WERI-Rb-1 (cell line): ENCODE measurements at regions not wholly inside any gene's neighbourhood (a gene's known extent, or its start where the extent isn't known, plus 50 kb on each side); places are given as distances from the start of the nearest gene placed in this dataset.

Experiments
- DNase-seq: peaks from one replicate; pipeline ENCODE4 v3.0.0-alpha.2; 2020
- H3K27ac ChIP-seq: fragments of 250-450 bp; sonication (Bioruptor Pico); 2 replicates; pipeline ENCODE4 v1.5.1; 2020; ENCODE audit warnings: mild to moderate bottlenecking, moderate library complexity
- H3K27me3 ChIP-seq: fragments of 250-450 bp; sonication (Bioruptor Pico); 2 replicates; pipeline ENCODE4 v1.5.1; 2021; ENCODE audit warnings: mild to moderate bottlenecking, low read depth, moderate library complexity; ENCODE audit not compliant: insufficient read depth, severe bottlenecking
- H3K36me3 ChIP-seq: fragments of 250-450 bp; sonication (Bioruptor Pico); 2 replicates; pipeline ENCODE4 v1.5.1; 2020; ENCODE audit warnings: mild to moderate bottlenecking, moderate library complexity
- H3K4me3 ChIP-seq: 2 replicates; pipeline ENCODE4 v1.5.1; 2011; ENCODE audit warnings: low read depth, mild to moderate bottlenecking, control low read depth, low read length
- H3K9me3 ChIP-seq: fragments of 250-450 bp; sonication (Bioruptor Pico); 2 replicates; pipeline ENCODE4 v1.5.1; 2021; ENCODE audit warnings: mild to moderate bottlenecking, moderate library complexity; ENCODE audit not compliant: severe bottlenecking
- CTCF ChIP-seq: IDR thresholded peaks from 2 replicates; pipeline ENCODE4 v1.5.1; 2011; ENCODE audit warnings: low read depth, mild to moderate bottlenecking, control low read depth, inconsistent platforms, low read length

GRCh38 chr12:123096741-123097140 is 54.1 kb downstream of the PITPNM2 start:
- H3K36me3 ChIP-seq, result no peaks in the 10 kb centered on the region; the same call in 1 of the 2 replicates
- H3K27ac ChIP-seq, result peak overlapping the region; percentile 79
- H3K4me3 ChIP-seq, result no peak overlapping the region
- no peak for TF ChIP-seq CTCF
- DNase-seq, result no peak
- no peaks in the 10 kb centered on the region for H3K27me3 ChIP-seq
- H3K9me3 ChIP-seq, result no peaks in the 10 kb centered on the region

DNA sequence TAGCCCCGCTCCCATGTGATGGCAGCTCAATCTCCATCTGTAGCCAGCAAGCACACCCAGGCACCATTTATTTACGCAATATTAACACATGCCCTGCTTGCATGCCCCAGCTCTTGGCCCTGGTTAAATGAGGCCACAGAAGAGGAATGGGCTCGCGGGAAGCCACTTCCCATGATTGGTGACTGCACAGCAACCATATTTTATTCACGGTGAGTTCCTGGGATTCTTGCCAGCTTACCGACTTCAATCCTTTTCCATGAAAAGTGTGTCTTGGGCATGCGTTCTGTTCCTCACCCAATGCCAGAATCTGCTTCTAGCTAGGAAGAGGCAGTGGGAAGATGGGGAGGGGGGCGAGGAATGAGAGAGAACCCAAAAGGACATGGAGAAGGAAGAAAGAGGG is 54.7 kb downstream of the PITPNM2 start:
- TF ChIP-seq CTCF, result no peak
- Histone ChIP-seq H3K27me3 (no peaks in the 10 kb centered on the region), H3K9me3 (no peaks in the 10 kb centered on the region), H3K36me3 (no peaks in the 10 kb centered on the region; the same call in 1 of the 2 replicates), H3K27ac (peak overlapping the region; percentile 79), H3K4me3 (no peak overlapping the region)
- DNase-seq, result no peak

DNA sequence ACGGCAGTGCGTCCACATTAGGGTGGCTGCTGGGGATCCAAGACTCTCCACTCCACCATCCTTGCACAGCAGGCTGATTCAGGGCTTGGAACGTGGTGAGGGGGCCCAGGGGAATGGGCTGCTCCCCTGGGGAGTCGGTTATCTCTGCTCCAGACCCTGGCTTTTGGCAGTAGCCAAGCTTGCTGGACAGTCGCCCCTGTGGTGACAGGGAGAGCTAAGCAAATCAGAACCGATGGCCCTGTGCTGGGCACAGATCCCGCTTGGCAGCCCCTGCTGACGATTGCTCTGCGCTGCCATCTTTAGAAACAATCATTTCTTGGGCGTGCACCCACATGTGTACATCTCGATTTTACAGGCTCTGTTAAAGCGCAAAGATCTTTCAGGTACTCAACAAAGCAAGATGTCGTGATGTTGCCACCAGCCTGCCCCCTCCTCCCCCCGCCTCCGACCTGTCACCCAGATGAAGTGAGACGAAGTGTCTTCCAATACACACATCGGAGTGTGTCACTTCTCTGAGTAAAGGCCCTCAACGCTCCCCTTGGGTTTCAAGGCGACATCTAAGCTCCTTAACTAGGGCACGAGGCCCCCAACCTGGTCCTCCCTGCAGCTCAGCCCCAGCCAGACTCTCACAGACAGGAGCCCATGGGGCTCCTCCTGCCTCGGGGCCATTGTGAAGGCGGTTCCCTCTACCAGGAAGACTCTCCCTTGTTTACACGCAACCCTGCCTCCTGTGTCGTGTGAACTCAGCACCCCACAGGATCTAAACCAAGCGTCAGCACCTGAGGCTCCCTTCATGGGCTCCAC is 55.6 kb downstream of the PITPNM2 start:
- TF ChIP-seq CTCF, result no peak
- Histone ChIP-seq H3K27ac (peak overlapping the region; percentile 35), H3K4me3 (no peak overlapping the region), H3K9me3 (no peaks in the 10 kb centered on the region), H3K36me3 (no peaks in the 10 kb centered on the region), H3K27me3 (no peaks in the 10 kb centered on the region)
- peak; percentile 43 for DNase-seq

DNA sequence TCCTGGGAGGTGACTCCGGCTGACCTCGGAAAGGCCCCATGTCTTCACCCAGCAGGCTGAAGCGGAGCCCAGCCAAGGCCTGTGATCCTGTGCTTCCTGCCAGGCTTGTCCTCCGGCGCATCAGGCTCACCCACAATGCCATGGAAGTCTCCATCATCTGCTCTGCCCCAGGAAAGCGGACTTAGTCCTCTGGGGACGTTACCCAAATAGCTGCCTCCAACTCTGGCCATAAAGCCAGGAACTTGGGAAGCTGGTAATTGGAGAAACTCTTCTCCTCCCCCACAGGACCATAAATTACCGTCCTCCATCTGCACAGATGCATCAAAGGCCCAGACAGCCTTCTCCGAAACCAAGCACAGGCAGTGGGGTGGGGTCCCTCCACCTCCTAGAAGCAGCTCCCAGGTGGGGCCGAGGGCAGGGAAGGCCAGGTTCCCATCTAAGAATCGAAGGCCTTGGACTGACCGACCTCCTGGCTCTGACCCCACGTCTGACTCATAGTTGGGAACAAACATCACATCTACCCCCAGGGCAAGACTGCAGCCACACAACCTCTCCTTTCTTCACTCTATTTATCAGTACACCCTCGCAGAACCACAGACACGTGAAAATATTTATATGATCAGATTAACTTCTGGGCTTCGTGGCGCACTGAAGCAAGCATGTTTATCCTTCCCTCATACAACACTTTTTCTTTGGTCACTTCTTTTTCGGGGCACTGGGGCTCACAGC is 56.4 kb downstream of the PITPNM2 start:
- H3K27ac ChIP-seq, result peak overlapping the region; percentile 35; the same call in 1 of the 2 replicates
- H3K36me3 ChIP-seq, result no peaks in the 10 kb centered on the region
- H3K27me3 ChIP-seq, result no peaks in the 10 kb centered on the region
- no peak overlapping the region for H3K4me3 ChIP-seq
- no peak for DNase-seq
- no peak for TF ChIP-seq CTCF
- H3K9me3 ChIP-seq, result no peaks in the 10 kb centered on the region

- no peak for TF ChIP-seq CTCF
- Histone ChIP-seq H3K27me3 (no peaks in the 10 kb centered on the region), H3K4me3 (no peak overlapping the region), H3K9me3 (no peaks in the 10 kb centered on the region), H3K27ac (peak overlapping the region; percentile 65), H3K36me3 (no peaks in the 10 kb centered on the region)
- no peak for DNase-seq
Measured at GRCh38 chr12:123092866-123093265, 58.0 kb downstream of the PITPNM2 start.
